ENCODE measurements at regions not wholly inside any gene's neighbourhood (a gene's known extent, or its start where the extent isn't known, plus 50 kb on each side); places are given as distances from the start of the nearest gene placed in this dataset.
A peak's percentile ranks its signal among the peaks of the same experiment; 100 is the strongest.
"Not testable (repeated sequence)": the region's sequence is repeated elsewhere in the genome, so short reads cannot be mapped to it uniquely, and the experiment has no call there.

GRCh38 chr15:62254137-62254934, 89.3 kb upstream of the C2CD4B start:
- Mint-ChIP-seq H3K36me3 (no peaks in the 10 kb centered on the region), H3K27ac (no peak overlapping the region)
- peak in 1 of 2 donors; percentile 49 for ATAC-seq

GRCh38 chr15:62256430-62256829, 91.3 kb upstream of the C2CD4B start:
- not testable (repeated sequence) for H3K4me3 Mint-ChIP-seq; H3K4me1 Mint-ChIP-seq (ENCODE audit: low read depth in 2 of 2); H3K9me3 Mint-ChIP-seq; ATAC-seq; DNase-seq (ENCODE audit: low spot score); H3K36me3 Mint-ChIP-seq; H3K27ac Mint-ChIP-seq
- H3K27me3 Mint-ChIP-seq, result peaks cover 22 to 33% of the 10 kb centered on the region in 2 donors

More at GRCh38 chr15:62254137-62254934, 89.3 kb upstream of the C2CD4B start:
- peaks cover 20 to 37% of the 10 kb centered on the region in 2 donors for H3K27me3 Mint-ChIP-seq
- no peak for DNase-seq (ENCODE audit: low spot score)
- no peak overlapping the region for H3K4me3 Mint-ChIP-seq
- H3K9me3 Mint-ChIP-seq, result no peaks in the 10 kb centered on the region
- no peaks in the 10 kb centered on the region for H3K4me1 Mint-ChIP-seq (ENCODE audit: low read depth in 2 of 2)

GRCh38 chr15:62257996-62258521, 93.0 kb upstream of the C2CD4B start:
- H3K36me3 Mint-ChIP-seq, result peaks cover 4% of the 10 kb centered on the region
- H3K9me3 Mint-ChIP-seq, result peaks cover 3% of the 10 kb centered on the region
- peaks cover 18 to 21% of the 10 kb centered on the region in 2 donors for H3K27me3 Mint-ChIP-seq
- no peak for DNase-seq (ENCODE audit: low spot score)
- no peak overlapping the region for H3K4me3 Mint-ChIP-seq
- ATAC-seq, result no peak
- no peaks in the 10 kb centered on the region for H3K4me1 Mint-ChIP-seq (ENCODE audit: low read depth in 2 of 2)
- no peak overlapping the region for H3K27ac Mint-ChIP-seq

- ATAC-seq (no peak), DNase-seq (ENCODE audit: low spot score) (no peak)
- Mint-ChIP-seq H3K27me3 (peaks cover 5 to 7% of the 10 kb centered on the region in 2 donors), H3K27ac (no peak overlapping the region), H3K4me3 (no peak overlapping the region), H3K4me1 (ENCODE audit: low read depth in 2 of 2) (no peaks in the 10 kb centered on the region), H3K36me3 (peaks cover 9% of the 10 kb centered on the region), H3K9me3 (peaks cover 7% of the 10 kb centered on the region)
These were observed 97.3 kb upstream of the C2CD4B start for GRCh38 chr15:62262305-62262941.

GRCh38 chr15:62264196-62264595, 99.1 kb upstream of the C2CD4B start:
- H3K36me3 Mint-ChIP-seq, result peaks cover 21% of the 10 kb centered on the region
- no peaks in the 10 kb centered on the region for H3K4me1 Mint-ChIP-seq (ENCODE audit: low read depth in 2 of 2)
- ATAC-seq (no peak), DNase-seq (ENCODE audit: low spot score) (no peak)
- H3K27ac Mint-ChIP-seq, result no peak overlapping the region
- H3K9me3 Mint-ChIP-seq, result peaks cover 12% of the 10 kb centered on the region
- H3K27me3 Mint-ChIP-seq, result peaks cover 0 to 2% of the 10 kb centered on the region in 2 donors
- no peak overlapping the region for H3K4me3 Mint-ChIP-seq

GRCh38 chr15:62269504-62269903, 104.4 kb upstream of the C2CD4B start:
- no peaks in the 10 kb centered on the region for H3K4me1 Mint-ChIP-seq (ENCODE audit: low read depth in 2 of 2)
- no peak for ATAC-seq
- peaks cover 9% of the 10 kb centered on the region for H3K9me3 Mint-ChIP-seq

GRCh38 chr15:62270216-62270921, 105.3 kb upstream of the C2CD4B start:
- Mint-ChIP-seq H3K36me3 (peaks cover 23% of the 10 kb centered on the region), H3K27me3 (peaks cover 4 to 8% of the 10 kb centered on the region in 2 donors), H3K9me3 (peaks cover 9% of the 10 kb centered on the region), H3K27ac (no peak overlapping the region), H3K4me1 (ENCODE audit: low read depth in 2 of 2) (no peaks in the 10 kb centered on the region), H3K4me3 (no peak overlapping the region)
- no peak for ATAC-seq
- no peak for DNase-seq (ENCODE audit: low spot score)

More at GRCh38 chr15:62269504-62269903, 104.4 kb upstream of the C2CD4B start:
- DNase-seq (ENCODE audit: low spot score), result no peak
- no peak overlapping the region for H3K27ac Mint-ChIP-seq
- H3K27me3 Mint-ChIP-seq, result peaks cover 0 to under 1% of the 10 kb centered on the region in 2 donors
- no peak overlapping the region for H3K4me3 Mint-ChIP-seq
- peaks cover 23% of the 10 kb centered on the region for H3K36me3 Mint-ChIP-seq

- Mint-ChIP-seq H3K27me3 (peaks cover 12 to 20% of the 10 kb centered on the region in 2 donors), H3K27ac (no peak overlapping the region), H3K36me3 (peaks cover 18% of the 10 kb centered on the region), H3K4me1 (ENCODE audit: low read depth in 2 of 2) (no peaks in the 10 kb centered on the region), H3K4me3 (no peak overlapping the region), H3K9me3 (peaks cover 5% of the 10 kb centered on the region)
- ATAC-seq (no peak), DNase-seq (ENCODE audit: low spot score) (no peak)
These were observed 107.2 kb upstream of the C2CD4B start for GRCh38 chr15:62272290-62272689.

- ATAC-seq (no peak), DNase-seq (ENCODE audit: low spot score) (no peak)
- Mint-ChIP-seq H3K27ac (no peak overlapping the region), H3K36me3 (no peaks in the 10 kb centered on the region), H3K4me1 (ENCODE audit: low read depth in 2 of 2) (no peaks in the 10 kb centered on the region), H3K9me3 (no peaks in the 10 kb centered on the region), H3K27me3 (peaks cover 29 to 49% of the 10 kb centered on the region in 2 donors), H3K4me3 (no peak overlapping the region)
These were observed 110.7 kb upstream of the C2CD4B start for GRCh38 chr15:62275831-62276230.

GRCh38 chr15:62277816-62278394, 112.8 kb upstream of the C2CD4B start:
- H3K36me3 Mint-ChIP-seq, result no peaks in the 10 kb centered on the region
- DNase-seq (ENCODE audit: low spot score) (no peak), ATAC-seq (no peak)
- H3K9me3 Mint-ChIP-seq, result no peaks in the 10 kb centered on the region
- no peak overlapping the region for H3K4me3 Mint-ChIP-seq
- H3K4me1 Mint-ChIP-seq (ENCODE audit: low read depth in 2 of 2), result no peaks in the 10 kb centered on the region
- H3K27me3 Mint-ChIP-seq, result peaks cover 32 to 57% of the 10 kb centered on the region in 2 donors
- H3K27ac Mint-ChIP-seq, result no peak overlapping the region

- no peak overlapping the region for H3K4me3 Mint-ChIP-seq
- DNase-seq (ENCODE audit: low spot score) (no peak), ATAC-seq (no peak)
- no peaks in the 10 kb centered on the region for H3K4me1 Mint-ChIP-seq (ENCODE audit: low read depth in 2 of 2)
- H3K36me3 Mint-ChIP-seq, result no peaks in the 10 kb centered on the region
- no peak overlapping the region for H3K27ac Mint-ChIP-seq
- H3K9me3 Mint-ChIP-seq, result no peaks in the 10 kb centered on the region
- H3K27me3 Mint-ChIP-seq, result peaks cover 37 to 62% of the 10 kb centered on the region in 2 donors
These were observed 113.4 kb upstream of the C2CD4B start for GRCh38 chr15:62278534-62278933.

- ATAC-seq (no peak), DNase-seq (ENCODE audit: low spot score) (no peak)
- peaks cover 37 to 66% of the 10 kb centered on the region in 2 donors for H3K27me3 Mint-ChIP-seq
- H3K36me3 Mint-ChIP-seq, result no peaks in the 10 kb centered on the region
- H3K4me1 Mint-ChIP-seq (ENCODE audit: low read depth in 2 of 2), result no peaks in the 10 kb centered on the region
- no peak overlapping the region for H3K27ac Mint-ChIP-seq
- H3K9me3 Mint-ChIP-seq, result no peaks in the 10 kb centered on the region
- no peak overlapping the region for H3K4me3 Mint-ChIP-seq
These were observed 114.0 kb upstream of the C2CD4B start for GRCh38 chr15:62279041-62279440.

GRCh38 chr15:62280625-62281024, 115.5 kb upstream of the C2CD4B start:
- no peaks in the 10 kb centered on the region for H3K4me1 Mint-ChIP-seq (ENCODE audit: low read depth in 2 of 2)
- H3K36me3 Mint-ChIP-seq, result no peaks in the 10 kb centered on the region
- ATAC-seq (no peak), DNase-seq (ENCODE audit: low spot score) (no peak)
- H3K27me3 Mint-ChIP-seq, result peaks cover 33 to 70% of the 10 kb centered on the region in 2 donors
- H3K9me3 Mint-ChIP-seq, result no peaks in the 10 kb centered on the region
- H3K4me3 Mint-ChIP-seq, result no peak overlapping the region
- no peak overlapping the region for H3K27ac Mint-ChIP-seq

All from natural killer cell treated with Interleukin-12 subunit alpha and Interleukin-12 subunit beta and Interleukin-15 and Interleukin-18, amount 100 ng/mL, for 72 hours (primary cell).